HG03378 (cell line): ENCODE measurements at regions not wholly inside any gene's neighbourhood (a gene's known extent, or its start where the extent isn't known, plus 50 kb on each side); places are given as distances from the start of the nearest gene placed in this dataset.

ENCODE experiments used
- ATAC-seq: cut with Tn5 transposase; IDR thresholded peaks from one replicate; pipeline ENCODE4 v1.9.1; 2021; ENCODE audit warnings: mild to moderate bottlenecking, moderate library complexity; ENCODE audit not compliant: unreplicated experiment

DNA sequence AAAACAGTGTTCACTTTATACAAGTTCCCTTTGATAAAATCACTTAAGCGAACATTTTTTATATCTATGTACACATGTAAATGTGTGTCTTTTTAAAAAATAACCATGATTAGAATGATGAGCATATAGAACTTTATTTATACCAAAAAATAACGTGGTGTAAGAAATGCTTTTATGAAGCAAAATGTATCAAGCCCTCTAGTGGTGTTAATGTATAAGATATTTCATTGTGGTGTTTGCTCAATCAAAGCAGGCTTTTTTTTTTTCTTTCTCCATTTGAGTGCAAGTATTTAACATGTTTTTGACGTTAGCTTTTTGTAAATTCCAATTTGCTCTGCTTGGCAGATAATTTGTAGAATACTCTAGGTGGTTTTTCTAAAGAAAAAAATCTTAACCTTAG, 2092.4 kb upstream of the TENM3 start:
- ATAC-seq: no peak

DNA sequence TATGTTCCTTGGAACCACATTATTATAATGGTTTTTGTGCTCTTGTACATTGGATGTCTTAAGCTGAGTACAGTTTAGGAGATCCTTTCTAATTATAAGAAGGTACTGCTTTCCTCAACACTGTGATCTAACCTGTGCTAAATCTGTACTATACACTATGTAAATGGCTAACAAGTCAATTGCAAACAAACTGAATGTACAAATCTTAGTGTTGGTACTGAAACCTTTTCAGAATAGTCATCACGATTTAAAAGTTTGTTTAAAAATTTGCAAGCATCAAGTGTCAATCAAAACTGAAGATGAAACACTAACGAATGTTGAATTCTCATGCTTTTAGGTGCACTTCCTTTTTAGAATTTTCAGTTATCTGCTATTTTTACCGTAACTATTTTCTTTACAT, 2090.4 kb upstream of the TENM3 start:
- no peak for ATAC-seq

DNA sequence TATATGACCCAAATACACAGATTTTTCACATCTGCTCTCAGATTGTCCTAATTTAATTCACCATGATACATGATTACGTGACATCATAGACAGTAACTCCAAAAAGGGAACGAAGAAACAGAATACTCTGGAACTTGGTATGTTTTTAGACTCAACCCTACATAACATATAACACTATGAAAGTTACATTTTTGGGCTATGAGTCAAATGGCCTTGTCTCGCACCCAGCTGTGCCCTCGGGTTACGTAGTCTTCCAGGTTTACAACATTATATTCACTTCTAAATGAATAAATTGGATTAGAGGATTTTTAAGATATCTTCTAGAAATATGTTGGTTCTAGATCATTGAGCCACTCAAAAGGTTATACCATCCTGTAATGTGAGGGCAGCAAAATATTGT, 2089.6 kb upstream of the TENM3 start:
- ATAC-seq: no peak

DNA sequence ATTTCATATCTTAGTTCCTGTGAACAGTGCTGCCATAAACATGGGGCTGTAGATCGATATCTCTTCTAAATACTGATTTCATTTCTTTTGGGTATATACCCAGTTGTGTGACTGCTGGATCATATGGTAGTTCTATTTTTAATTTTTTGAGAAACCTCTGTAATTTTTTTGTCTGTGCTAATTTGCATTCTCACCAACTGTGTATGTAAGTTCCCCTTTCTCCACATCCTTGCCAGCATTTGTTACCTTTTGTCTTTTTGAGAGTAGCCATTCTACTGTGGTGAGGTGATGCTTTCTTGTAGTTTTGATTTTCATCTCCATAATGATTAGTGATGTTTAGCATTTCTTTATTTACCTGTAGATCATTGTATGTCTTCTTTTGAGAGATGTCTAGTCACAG, 2086.5 kb upstream of the TENM3 start:
- no peak for ATAC-seq

DNA sequence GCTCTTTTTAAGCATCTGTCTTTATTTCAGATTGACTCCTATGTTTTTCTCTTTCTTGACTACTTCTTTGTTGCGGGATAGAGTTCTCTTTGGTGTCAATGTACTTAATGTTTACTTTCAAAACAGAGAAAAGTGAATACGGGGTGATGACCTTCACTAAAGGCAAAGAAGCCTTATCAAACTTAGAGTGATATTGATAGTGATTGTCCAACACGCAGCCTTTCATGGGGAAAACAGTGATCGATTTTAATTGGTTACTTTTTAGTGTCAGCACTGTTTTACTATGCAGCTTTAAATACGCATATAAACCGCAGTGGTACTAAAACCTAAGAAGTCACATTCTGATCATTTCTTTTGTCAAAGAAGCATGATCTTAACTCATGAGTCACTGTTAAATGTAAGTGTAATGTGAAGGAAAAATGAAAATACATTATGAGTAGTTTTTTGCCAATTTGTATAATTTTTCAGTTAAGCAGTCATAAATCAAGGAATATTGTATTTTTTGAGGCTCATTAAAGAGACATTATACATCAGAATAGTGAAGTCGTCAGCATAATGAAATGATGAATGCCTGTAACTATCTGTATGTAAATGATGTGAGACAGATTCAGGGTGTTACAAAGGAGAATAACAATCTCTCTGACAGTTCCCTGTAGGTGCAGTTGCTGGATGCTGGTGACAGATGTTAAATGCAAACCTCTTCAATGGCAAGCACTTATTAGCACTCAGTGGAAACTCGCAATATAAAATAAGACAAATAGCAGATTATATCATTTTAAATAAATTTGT, 2082.8 kb upstream of the TENM3 start:
- no peak for ATAC-seq

DNA sequence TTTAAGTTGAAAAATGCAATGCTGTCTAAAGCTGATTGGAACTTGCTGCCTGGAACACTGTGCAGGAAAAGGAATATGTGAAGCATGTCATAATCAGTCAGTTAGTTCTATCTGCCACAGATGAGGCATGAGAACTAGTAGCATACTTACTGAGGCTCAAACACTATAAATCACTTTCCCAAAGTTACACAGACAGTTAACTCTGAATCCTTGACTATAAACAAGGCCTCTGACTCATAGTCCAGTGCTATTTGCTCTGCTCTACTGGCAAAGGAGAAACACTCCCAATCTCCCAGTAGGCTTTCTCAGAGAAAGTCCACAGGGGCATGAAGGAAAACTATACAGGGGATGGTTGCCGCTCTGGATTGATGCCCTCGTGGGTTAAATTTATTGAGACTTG, 2078.4 kb upstream of the TENM3 start:
- no peak for ATAC-seq

DNA sequence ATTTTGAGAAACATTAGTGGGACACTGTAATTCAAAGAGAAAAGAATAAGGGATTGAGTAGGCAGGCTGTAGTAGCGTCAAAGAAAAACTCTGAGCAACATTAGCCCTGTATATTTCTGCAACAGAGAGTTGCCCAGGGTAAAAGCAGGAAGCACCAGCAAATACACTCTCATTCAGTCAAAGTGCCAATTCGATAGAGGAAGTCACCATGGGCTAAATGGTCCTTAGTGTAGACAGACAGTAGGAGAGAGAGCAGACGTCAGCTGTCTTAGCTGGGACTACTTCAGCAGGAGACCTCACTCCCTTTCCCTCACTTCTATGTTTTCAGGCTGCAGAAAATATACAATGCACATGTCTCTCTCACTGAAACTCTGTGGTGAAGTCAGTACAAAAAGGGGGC, 2073.8 kb upstream of the TENM3 start:
- no peak for ATAC-seq

DNA sequence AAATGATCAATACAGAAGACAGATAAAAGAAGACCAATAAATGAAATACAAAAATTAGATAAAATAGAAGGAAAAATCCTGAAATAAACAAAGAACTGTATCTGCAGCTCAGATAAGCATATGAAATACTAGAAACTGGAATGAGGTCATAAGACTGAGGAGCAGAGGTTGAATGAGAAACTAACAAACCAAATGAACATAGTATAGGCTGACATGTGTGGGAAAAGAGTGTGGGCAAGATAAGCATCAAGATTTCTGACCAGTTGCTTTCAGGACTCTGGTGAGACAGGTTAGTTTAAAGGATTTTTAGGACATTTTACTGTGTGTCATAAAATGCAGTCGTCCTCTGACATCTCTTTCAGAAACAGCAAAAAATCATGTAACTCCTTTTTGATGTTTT, 2073.2 kb upstream of the TENM3 start:
- no peak for ATAC-seq

DNA sequence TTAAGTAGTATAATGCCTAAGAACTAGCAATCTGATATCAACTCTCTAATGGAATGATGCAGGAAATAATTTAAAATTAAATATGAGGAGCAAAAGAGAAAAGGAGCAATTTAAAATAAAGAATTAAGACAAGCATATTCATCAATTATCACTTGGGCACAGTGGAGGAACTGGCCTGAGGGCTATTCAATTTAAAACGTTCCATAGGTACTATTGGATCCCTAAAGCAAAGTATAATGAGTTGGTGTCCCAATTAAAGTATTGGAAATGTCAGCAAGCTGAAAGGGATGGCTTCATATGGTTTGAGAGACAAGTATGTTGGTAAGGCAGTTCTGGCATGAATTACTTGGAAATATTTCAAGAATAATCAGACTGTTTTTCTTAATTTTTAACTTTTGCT, 2064.1 kb upstream of the TENM3 start:
- ATAC-seq: no peak

DNA sequence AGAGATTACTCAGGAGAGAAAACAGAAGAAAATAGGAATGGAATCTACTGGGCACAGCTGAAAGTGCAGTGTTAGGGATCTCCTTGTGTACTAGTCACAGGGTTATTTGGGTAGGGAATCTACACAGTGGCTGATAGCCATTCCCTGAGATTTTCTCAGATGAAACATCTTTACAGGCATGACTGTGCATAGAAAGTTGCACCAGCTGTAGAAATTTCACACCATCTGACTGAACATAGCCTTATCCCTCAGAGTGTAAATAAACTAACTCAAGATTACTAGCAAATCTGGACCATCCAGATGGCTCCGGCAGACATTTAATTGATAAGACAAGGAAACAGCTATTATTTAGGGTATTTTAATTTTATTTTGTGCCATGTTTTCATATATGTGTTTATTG, 2053.5 kb upstream of the TENM3 start:
- ATAC-seq: no peak

DNA sequence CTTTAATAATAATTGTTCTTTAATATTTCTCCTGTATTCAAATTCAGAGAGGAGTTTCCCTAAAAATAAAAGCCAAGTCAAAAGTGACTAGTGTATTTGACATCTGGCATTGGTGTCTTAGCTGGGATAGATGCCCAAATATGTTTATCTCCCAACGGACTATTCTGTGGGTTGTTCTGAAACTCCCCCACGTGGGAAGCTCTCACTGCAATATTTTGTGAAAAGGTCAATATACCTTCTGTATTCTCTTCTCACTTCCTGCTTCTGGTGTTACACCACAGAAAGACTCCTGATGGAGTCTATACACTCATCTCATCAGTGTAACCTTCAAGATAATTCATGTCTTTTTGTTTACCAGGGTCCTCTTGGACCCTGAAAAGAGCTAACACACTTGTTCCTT, 2052.8 kb upstream of the TENM3 start:
- ATAC-seq: peak; percentile 58

DNA sequence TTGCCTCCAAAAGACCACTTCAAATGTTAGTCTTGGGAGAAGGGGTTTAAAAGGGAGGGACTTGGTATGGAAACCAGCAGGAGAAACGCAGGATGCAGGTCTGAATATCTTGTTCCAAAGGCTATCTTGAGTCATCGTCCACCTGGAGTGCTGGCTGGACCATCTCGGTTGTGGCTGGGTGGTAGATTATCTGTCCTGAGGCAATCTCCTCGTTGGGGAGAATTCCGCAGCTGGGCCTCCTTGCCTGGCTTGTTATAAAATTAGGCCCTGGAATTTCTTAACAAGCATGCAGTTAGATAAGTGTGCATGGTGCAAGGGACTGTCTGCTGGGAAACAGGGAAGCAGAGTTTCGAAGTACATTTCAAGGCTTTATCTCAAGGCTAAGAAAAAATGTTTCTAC, 2045.7 kb upstream of the TENM3 start:
- no peak for ATAC-seq

DNA sequence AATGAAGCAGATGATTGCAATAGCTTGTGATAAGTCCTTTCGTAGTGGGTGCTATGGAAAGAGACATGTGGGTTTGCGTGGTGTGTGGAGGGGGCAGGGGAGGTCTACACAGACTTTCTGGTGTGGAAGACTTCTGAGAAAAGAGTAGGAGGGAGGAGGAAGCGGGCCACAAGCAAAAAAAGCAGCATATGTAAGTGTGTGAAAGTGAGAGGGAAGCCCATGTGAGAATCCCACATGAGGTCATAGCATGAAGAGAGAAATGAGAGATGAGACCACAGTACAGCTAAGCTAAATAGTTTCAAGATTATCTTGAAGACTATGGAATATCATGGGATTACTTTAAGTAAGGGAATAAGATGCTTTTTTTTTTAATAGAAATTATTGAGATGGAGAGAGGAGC, 2039.9 kb upstream of the TENM3 start:
- peak; percentile 38 for ATAC-seq

DNA sequence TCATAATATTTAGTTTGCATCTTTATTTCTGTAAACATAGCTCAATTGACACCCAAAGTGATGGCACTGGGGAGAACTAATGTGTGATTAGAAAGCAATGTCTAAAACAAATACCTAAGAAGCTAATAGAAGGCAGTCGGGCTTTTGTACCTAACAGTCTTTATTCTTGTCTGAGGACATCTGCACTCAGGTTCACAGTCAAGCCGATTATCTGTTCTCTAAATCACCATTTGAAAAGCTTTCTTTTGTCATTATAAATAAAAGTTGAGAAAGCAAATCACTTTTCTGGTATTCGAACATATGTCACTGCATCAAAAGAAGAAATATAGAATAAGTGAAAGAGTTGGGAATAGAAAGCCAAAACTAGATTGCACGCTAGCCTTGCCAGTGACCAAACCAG, 2037.9 kb upstream of the TENM3 start:
- ATAC-seq: no peak

DNA sequence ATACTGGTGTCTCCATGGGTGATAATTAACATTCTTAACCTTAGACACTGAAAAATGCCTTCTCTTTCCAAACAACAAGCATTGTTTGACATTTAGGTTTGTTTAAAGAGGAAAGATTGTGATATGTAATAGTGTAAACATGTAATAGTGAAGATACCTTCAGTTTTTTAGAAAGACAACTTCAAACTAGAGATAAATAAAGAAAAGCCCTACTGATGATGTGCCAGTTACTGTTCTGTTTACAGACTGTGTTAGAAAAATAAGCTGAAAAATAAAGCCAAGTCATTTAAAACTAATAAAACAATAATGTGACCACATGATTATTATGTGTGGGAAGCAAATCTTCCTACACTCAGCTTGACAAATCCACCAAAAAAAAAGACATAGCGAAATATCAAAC, 2035.3 kb upstream of the TENM3 start:
- no peak for ATAC-seq

DNA sequence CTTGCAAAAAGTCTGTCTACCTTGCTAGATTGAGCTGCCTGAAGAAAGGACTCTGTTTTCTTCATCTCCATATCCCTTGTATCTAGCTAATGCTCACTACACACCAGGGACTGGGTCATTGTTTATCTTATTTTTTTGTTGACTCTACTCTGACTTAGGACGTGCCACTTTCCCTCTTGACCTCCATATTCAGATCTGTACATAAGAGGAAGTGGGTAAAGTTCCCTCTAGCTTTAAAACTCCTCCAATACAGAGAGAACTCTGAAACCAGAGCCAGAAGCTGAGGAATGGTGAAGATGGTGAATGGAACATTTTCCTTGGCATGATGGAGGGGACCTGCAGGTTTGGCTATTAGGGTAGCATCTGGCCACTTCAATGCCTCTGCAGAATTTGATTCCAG, 2026.1 kb upstream of the TENM3 start:
- no peak for ATAC-seq

DNA sequence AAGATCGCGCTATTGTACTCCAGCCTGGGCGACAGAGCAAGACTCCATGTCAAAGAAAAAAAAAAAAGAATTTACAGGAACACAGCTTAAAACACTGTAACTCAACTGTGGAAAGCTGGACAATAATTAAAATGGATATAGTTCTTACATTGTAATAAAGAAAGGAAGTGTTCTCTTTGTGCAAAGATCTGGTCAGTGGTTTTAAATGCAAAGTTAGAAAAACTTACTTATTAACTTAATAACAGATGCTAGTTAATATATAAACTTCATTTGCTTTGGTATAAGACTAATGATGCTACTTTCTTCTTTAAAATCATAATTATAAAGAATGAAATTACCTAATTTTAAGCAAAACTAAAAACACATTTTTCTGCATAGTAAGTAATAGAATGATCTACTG, 2024.1 kb upstream of the TENM3 start:
- no peak for ATAC-seq

DNA sequence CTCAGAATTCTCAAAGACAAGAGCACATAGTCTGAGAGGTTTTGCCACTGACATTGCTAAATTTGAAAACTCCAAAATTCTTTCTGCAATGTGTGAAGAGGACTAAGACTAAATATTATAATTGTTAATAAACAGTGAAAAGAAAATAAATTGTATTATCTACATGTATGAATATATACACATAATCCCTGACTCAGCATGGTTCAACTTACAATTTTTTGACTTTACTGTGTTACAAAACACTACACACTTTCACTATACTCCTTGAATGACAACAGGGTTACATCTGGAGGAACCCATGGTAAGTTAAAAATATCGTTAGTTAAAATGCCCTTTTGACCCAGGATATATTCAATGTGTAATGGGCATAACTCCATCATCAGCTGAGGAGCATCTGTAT, 2017.2 kb upstream of the TENM3 start:
- ATAC-seq: no peak

DNA sequence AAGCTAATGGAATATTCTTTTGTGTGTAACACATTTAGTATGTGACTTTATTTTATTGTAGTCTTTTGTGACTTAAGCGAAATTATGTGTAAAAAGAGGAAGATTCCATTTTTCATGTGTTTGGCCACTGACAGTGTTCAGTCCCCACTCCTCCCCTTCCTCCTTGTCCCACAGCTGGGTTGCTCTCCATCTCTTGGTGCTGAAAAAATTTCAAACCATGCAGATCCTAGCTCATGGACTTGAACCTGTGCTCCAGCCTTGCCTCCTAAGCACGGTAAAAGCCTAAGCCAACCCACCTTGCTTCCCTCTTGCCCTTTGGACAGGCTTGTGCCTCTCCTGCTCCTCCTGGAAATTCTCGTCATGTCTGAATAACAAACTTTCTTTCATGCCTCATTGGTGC, 2008.5 kb upstream of the TENM3 start:
- ATAC-seq: no peak

DNA sequence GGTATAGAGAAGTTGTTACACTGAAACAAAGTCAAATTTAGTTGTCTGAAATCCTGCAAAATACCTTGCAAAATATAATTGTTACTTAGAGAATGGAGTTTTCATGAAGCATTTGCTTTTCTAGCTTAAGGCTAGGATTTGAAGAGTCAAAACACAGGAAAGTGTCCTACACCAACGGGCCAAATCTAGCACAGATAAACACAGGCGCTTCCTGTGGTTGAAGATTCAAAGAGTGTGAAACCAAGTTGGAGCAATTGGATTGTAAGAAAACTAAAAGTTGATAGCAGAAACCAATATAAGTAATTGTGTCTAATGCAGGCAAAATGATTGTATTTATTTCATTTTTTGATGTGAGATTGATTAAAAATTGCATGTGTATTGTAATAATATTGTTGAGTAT, 2002.5 kb upstream of the TENM3 start:
- no peak for ATAC-seq

DNA sequence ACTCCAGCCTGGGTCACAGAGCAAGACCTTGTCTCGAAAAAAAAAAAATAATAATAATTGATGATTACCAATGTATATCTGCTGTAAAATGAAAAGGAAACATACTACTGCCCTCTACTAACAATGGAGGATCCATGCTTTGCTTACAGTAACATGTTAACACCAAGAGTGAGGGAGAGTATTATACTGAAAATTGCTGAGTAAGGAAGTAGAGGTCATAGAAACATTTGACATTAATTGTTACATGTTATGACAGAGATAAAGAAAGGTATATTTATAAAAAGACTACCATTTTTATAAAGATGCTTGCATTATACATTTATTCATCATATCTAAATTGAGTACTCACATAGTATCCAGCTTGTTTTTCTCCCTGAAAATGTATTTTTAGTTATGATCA, 1989.8 kb upstream of the TENM3 start:
- no peak for ATAC-seq

DNA sequence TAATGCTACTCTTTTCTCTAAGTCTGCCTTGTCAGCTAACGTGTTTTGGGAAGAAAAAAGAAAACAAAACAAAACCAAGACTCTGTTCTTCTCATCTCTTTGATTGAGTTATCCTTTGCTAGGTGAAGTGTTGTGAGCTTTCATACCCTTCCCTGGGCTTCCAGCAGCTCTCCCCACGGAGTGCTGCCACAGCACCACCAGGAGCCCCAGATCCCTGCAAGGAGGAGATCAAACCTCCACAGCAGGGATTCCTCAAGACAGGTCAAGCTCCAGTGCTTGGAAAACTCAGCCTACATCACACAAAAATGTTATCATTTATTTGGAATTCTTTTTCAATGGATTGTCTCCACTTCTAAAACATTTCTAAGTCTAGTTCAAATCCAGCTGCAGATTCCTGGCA, 1981.9 kb upstream of the TENM3 start:
- ATAC-seq: no peak

DNA sequence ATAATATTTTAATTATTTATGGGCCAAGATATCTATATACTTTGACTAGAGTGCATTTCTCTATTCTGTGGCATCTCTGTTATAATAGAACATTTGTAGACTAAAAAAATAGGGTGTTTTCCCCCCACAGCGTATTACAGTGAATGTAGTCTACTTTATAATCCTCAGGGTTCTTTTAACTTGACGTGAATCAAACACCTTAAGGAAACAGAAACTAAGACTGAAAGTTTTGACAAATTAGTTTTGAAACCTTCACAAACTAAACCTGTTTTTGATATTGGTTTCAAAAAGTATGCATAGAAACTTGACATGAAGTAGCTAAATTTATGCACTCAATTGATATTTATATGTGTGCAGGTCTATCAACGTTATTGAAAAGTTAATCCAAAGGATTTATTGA, 1963.1 kb upstream of the TENM3 start:
- ATAC-seq: no peak
